Activated naive CD4-positive, alpha-beta T cell (primary cell): ENCODE measurements at regions not wholly inside any gene's neighbourhood (a gene's known extent, or its start where the extent isn't known, plus 50 kb on each side); places are given as distances from the start of the nearest gene placed in this dataset.

Source experiments
- DNase-seq, 4 experiments: peaks; one replicate each; lab custom pipeline; 2025; lab: John Stamatoyannopoulos, UW

- DNase-seq: no peak
These were observed 178.8 kb downstream of the ETS2 start for GRCh38 chr21:38984568-38984967.

DNA sequence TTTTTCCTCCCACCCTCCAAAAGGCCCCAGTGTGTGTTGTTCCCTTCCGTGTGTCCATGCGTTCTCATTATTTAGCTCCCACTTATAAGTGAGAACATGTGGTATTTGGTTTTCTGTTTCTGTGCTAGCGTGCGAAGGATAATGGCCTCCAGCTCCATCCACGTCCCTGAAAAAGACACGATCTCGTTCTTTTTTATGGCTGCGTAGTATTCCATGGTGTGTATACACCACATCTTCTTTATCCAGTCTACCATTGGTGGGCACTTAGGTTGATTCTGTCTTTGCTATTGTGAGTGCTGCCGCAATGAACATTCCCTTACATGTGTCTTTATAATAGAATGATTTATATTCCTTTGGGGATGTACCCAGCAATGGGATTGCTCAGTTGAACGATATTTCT lies 177.8 kb downstream of the ETS2 start:
- DNase-seq: no peak

GRCh38 chr21:38982804-38983203 lies 177.1 kb downstream of the ETS2 start:
- DNase-seq: no peak

DNA sequence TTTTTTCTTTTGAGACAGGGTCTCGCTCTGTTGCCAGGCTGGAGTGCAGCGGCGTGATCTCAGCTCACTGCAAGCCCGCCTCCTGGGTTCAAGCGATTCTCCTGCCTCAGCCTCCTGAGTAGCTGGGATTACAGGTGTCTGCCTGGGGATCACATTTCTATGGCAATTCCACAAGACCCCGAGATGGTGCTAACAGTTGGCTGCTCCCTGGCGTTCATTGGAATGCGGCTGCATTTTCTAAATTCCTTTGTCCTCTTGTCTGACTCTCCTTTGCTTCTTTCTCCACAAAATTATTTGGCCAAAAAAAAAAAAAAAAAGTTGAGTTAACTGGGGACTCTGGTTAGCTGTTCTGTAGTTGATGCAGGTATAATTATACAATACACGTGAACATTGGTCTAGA lies 176.4 kb downstream of the ETS2 start:
- DNase-seq: no peak

DNA sequence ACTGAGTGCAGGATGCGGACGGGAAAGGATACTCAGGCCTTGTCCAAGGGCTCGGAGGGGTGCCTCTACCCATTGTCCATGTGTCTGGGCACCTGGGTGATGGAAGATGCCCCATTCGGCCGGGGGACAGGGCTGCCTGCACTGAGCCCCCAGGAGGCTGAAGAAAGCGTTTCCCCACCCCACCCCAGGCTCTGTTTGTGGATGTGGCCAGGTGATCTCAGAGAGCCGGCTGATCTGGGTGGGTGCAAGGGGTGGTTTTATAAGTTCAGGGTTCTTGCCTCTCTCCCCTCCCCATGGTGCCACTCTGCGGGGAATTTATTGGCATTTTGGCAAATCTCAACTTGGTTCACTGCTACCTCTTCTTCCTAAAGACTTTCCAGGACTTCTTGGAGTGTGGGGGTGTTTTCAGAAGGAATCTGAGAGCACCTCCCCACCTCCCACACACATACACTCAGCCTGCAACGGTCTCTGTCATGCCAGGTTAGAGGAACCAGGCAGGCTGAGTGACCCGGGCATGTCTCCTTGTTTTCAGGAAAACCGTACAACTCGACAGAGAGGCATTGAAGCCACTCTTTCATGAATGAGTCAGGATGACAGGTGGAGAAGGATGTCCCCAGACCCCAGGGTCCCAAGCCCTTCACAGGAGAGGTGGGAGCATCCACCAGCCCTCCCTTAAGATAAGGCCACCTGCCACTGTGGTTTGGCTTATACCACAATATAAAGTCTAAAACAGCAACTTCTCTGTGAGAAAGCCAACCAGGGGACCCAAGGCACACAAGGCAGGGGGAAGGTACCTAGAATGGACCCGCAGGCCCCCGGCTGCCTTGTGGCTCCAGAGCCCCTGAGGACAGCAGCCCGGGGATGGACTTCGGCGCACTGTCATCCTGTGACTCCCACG lies 174.9 kb downstream of the ETS2 start:
- no peak for DNase-seq

GRCh38 chr21:38979271-38980121 lies 173.8 kb downstream of the ETS2 start:
- DNase-seq: no peak

- no peak for DNase-seq
These were observed 171.2 kb downstream of the ETS2 start for GRCh38 chr21:38976900-38977299.

DNA sequence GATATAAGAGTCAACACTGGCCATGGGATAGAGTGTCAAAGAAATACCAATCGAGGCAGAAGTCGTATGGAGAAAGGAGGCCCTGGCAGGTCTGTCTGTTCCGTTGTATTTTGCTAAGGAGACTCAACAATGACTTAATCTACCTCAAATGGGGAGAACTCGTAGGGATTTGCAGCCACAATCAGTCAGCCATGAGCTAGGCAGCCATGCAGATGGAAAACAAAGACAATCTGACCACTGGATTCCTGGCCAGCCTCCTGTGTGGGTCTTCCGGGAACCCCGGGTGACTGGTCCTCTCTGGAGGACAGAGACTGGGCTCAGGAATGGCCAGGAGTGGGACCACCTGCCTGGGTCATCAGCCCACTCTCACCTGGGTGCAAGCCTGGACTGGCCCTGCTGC lies 167.8 kb downstream of the ETS2 start:
- DNase-seq: no peak

DNA sequence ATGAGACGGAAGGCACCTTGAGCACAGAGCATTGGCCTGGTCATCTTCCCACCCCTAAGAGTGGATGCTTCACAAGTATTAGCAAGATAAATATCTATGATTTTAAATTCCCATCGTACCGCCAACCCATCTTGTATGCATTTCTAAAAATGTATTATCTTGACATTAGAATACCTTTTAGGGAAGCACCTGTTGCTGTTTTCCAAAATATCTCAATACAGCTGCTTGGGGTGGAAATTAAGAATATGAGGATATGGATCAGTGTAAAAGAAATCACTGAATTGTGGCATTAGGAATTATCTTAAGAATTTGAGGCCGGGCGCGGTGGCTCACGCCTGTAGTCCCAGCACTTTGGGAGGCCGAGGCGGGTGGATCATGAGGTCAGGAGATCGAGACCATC lies 166.3 kb downstream of the ETS2 start:
- no peak for DNase-seq

DNA sequence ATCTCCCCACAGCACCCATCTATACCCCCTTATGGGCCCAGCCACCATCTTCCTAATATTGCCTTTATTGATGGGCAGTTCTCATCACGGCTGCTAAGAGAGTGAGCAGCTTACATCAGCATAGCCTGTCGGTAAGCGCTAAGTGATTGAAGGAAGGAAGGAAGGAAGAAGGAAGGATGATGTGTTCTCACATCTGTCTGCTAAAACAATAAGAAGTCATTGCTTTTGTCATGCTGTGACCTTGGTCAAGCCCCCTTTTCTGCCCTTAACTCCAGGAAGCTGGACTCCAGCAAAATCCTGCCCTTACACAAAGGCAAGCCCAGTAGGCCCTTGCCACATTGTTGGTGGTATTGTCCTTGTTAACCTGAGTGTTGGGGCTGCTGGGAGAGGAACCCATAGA lies 165.0 kb downstream of the ETS2 start:
- no peak for DNase-seq

GRCh38 chr21:38968887-38969543 lies 163.3 kb downstream of the ETS2 start:
- no peak for DNase-seq

DNA sequence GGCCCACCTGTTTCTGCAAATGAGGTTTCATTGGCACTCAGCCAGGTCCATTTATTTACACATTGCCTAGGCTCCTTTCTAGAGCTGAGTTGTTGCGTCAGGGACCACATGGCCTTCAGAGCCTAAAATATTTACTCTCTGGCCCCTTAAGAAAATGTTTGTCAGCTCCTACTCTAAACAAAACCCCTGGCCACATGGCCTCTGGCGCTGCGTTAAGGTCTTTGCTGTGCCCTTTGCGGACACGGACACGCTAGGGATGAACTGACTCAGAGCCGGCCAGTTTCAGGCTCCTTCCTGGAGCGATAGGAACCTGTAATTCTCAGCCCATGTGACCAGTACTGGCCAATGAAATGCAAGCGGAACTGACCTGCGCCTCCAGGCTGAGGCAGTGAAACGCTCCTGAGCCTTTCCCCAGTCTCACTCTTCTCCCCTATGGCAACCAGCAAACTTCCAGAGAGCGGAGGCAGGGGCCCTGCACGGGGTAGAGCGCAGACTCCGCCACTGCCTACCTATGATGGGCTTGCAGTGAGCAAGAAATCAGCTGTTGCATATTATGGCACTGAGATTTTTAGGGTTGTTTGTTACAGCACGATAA lies 160.3 kb downstream of the ETS2 start:
- DNase-seq: no peak

GRCh38 chr21:38965241-38965640 lies 159.5 kb downstream of the ETS2 start:
- DNase-seq: no peak

DNA sequence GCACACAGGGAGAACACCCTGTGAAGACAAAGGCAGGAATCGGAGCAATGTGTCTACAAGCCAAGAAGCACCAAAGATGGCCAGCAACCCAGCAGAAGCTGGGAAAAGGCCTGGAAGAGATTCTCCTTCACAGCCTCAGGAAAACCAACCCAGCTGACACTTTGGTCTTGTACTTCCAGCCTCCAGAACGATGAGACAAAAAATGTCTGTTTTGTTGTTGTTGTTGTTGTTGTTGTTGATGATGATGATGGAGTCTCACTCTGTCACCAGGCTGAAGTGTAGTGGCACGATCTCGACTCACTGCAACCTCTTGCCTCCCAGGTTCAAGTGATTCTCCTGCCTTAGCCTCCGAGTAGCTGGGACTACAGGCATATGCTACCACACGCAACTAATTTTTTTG lies 157.3 kb downstream of the ETS2 start:
- DNase-seq: no peak

DNA sequence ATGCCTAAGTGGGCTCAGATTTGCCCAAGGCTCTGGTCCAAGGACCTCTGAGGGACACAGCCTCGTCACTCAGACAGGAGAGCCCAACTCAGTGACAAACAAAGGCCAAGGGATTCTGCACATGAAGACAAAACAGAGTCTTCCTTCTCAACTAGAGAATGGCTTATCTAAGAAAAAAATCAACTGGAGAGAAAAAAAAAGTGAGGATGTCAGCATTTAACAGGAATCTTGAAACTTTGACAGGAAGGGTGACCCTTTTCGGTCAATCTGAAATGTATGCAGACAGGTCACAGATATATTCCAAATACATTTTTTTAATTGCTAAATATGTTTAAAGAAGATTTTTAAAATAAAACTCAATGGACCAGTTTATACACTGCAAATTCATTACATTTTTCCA lies 154.5 kb downstream of the ETS2 start:
- DNase-seq: no peak

DNA sequence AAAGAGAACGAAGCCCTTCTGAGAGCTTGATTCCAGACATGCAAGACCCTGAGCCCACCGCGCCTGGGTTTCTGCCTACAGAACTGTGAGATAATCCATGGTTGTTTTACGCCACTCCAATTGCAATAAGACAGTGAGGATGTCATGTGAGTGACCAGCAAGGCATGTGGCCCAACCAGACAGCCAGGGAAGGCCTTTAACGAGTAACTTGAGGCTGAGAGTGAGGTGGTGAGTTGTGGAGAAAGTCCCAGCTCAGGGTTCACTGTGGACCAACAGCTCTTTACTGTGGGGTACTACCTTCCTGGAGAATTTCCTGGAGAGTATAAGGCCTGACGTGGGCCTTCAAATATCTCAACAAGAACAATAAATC lies 153.9 kb downstream of the ETS2 start:
- DNase-seq: no peak

DNA sequence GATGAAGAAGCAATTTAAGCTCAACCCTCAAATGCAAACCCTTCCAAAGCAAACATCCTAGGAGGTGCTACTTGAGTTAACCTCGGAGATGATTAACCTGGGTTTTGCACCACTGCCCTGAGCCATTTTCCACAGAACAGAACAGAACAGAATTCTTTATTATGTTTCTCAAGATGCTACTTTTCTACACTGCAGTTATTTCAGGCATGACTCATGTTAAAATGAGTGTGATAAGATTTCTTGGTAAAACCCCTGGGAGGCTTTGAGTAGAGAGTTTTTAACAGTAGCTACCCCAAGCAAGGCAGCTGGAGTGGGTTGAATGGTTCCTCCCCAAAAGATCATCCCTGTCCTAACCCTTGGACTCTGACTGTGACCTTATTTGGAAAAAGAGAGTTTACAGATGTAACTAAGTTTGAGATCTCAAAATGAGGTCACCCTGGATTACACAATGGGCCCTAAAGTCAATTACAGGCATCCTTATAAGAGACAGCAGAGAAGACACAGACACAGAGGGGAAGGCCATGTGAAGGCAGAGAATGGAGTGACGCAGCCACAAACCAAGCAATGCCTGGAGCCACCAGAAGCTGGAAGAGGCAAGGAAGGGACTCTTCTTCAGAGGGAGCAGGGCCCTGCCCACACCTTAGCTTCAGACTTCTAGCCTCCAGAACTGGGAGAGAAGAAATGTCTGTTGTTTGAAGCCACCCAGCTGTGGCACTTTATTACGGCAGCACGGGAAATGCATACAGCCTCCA lies 153.4 kb downstream of the ETS2 start:
- no peak for DNase-seq

- no peak for DNase-seq
These were observed 152.6 kb downstream of the ETS2 start for GRCh38 chr21:38958323-38958705.

DNA sequence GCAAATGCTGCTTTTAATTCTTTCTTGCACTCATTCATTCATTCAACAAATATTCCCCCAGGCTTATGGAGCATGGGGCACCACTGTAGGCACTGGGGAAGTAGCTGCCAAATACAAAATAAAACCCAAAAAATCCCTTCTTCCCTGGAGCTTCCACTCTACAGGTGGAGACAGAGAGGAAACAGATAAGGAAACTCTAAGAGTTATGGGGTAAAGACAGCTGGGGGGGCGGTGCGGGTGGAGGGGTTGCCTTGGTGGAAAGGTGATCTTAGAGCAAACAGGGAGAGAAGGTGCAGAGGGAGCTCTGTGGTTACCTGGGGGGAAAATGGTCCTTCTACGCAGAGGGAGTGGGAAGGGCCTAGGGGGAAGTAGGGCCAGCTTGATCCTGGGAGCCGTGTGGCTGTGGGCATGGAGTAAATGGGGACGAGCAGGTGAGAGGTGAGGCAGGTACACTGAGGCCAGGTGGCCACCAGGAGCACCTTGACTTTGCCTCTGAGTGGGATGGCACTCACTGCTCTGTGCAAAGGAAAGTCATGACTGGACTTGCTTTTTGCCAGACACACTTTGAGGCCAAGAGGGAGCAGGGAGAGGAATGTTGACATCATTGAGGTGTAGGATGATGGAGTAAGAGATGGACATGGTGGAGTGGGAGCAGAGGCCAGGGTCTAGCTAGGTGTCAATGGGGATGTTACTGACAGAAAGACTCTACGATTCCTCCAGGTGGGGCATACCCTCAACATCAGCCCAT lies 152.0 kb downstream of the ETS2 start:
- DNase-seq: no peak

- no peak for DNase-seq
These were observed 151.3 kb downstream of the ETS2 start for GRCh38 chr21:38956856-38957571.
